ENCODE measurements at regions not wholly inside any gene's neighbourhood (a gene's known extent, or its start where the extent isn't known, plus 50 kb on each side); places are given as distances from the start of the nearest gene placed in this dataset.
"Not testable (repeated sequence)": the region's sequence is repeated elsewhere in the genome, so short reads cannot be mapped to it uniquely, and the experiment has no call there.

DNA sequence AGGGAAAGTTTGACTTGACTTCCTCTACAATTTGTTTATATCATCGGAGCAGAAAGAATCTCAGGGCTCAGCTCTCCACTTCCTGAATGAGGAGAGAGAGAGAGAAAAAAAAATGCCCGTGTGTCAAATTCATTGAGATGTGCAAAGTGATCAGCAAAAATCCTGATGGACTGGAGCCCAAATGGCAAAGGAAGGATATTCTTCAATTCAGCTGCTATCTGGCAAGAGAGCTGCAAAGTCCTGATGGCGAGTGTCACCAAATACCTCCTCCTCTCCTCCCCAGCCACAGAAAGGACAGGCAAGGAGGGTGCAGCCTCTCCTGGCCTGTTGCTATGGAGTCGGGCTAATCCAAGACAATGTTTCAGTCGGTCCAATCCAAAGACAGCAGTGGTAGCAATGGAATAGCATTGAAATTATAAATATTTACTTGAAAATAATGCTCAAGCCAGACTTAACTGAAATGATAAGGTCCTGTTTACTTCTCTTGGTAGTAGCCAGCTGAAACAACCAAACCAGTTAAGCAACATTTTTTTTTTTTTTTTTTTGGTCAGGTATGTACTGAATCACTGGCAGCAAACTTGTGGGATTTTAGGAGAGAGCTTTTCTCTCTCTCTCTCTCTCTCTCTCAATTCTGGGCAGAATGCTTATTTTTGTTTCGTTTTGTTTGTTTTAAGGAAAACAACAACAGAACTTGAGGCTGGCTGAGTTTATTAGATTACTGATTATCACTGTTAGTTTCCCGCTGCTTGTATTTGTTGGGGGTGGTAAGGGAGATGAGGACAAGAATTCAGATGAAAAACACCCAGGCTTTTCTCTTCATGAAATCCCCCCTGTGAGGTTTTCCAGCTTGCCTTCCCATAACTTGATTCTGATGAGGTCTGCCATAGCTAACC is 204.2 kb downstream of the BCAS1 start:
- ATAC-seq (no peak), DNase-seq (no peak)
- Mint-ChIP-seq H3K36me3 (ENCODE audit: low read depth) (no peaks in the 10 kb centered on the region), H3K27me3 (no peaks in the 10 kb centered on the region), H3K4me3 (peak overlapping the region; percentile 50), H3K4me1 (ENCODE audit: low read depth) (peaks cover 58% of the 10 kb centered on the region), H3K27ac (peak overlapping the region; percentile 87), H3K9me3 (no peaks in the 10 kb centered on the region)
- intact Hi-C loops (cut with micrococcal nuclease): loop anchor here (5.0 kb wide), 1 partner anchor 51 kb away; no protein-coding TSS in a partner anchor
- ChIA-PET POLR2A (interaction anchor here (0.6 to 3.1 kb wide), 9 partner anchors 9 to 223 kb away, joined by 3 to 11 read pairs (median 4); no protein-coding TSS in a partner anchor), CTCF (interaction anchor here (0.5 to 5.4 kb wide), 16 partner anchors 8 to 288 kb away, joined by 3 to 27 read pairs (median 3); no protein-coding TSS in a partner anchor)
- TF ChIP-seq, protein P1, sequence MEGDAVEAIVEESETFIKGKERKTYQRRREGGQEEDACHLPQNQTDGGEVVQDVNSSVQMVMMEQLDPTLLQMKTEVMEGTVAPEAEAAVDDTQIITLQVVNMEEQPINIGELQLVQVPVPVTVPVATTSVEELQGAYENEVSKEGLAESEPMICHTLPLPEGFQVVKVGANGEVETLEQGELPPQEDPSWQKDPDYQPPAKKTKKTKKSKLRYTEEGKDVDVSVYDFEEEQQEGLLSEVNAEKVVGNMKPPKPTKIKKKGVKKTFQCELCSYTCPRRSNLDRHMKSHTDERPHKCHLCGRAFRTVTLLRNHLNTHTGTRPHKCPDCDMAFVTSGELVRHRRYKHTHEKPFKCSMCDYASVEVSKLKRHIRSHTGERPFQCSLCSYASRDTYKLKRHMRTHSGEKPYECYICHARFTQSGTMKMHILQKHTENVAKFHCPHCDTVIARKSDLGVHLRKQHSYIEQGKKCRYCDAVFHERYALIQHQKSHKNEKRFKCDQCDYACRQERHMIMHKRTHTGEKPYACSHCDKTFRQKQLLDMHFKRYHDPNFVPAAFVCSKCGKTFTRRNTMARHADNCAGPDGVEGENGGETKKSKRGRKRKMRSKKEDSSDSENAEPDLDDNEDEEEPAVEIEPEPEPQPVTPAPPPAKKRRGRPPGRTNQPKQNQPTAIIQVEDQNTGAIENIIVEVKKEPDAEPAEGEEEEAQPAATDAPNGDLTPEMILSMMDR (IDR thresholded peaks at IDR 0.05): no peak

DNA sequence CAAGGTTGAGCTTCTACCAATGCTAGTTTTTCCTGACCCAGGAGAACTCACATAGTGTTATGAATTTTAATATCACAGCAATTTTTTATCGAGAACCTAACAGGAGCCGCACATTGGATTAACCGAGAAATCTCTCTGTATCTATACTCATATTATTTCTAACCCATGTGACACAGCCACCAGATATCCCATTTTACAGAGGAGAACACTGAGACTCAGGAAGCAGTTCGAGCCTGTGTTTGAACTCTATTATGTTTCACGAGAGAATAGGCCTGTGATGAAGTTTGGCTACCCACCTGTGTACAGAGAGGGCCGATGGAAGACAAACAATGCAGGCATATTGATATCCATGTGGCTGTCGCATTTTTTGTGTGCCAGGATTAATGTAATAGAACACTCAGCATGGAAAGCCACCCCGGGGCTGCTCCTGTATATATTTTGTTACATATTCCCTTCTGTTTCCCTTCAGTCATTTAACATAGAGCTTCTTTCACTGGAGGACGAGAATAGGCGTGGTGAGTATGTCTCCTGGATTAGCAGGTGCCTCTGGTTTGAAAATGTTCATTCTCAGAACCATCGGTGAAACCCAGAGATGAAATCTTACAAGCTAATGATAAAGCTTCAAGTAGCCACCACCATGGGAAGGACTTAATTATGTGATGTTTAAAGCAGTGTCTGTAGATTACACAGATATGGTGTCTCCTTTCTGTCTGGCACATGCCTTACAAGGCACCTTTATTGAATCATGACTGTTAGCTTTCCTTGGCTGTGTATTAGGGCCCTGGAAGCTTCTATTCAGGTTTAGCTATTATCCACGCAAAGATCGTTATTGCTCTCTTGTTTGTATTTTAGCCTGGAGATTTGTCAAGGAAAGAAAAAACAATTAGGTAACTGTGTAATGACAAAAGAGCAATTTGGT is 205.4 kb downstream of the BCAS1 start:
- H3K4me3 Mint-ChIP-seq; ATAC-seq; H3K9me3 Mint-ChIP-seq; H3K36me3 Mint-ChIP-seq (ENCODE audit: low read depth); H3K27me3 Mint-ChIP-seq; DNase-seq: not testable (repeated sequence)
- ChIA-PET POLR2A (interaction anchor here (0.8 to 3.1 kb wide), 7 partner anchors 10 to 222 kb away, joined by 3 to 11 read pairs (median 5); no protein-coding TSS in a partner anchor), CTCF (interaction anchor here (0.7 to 5.4 kb wide), 10 partner anchors 9 to 287 kb away, joined by 3 to 27 read pairs (median 4); no protein-coding TSS in a partner anchor)
- intact Hi-C loops (cut with micrococcal nuclease): loop anchor here (5.0 kb wide), 1 partner anchor 52 kb away; no protein-coding TSS in a partner anchor
- H3K27ac Mint-ChIP-seq: peak overlapping the region; percentile 87
- H3K4me1 Mint-ChIP-seq (ENCODE audit: low read depth): peaks cover 51% of the 10 kb centered on the region

DNA sequence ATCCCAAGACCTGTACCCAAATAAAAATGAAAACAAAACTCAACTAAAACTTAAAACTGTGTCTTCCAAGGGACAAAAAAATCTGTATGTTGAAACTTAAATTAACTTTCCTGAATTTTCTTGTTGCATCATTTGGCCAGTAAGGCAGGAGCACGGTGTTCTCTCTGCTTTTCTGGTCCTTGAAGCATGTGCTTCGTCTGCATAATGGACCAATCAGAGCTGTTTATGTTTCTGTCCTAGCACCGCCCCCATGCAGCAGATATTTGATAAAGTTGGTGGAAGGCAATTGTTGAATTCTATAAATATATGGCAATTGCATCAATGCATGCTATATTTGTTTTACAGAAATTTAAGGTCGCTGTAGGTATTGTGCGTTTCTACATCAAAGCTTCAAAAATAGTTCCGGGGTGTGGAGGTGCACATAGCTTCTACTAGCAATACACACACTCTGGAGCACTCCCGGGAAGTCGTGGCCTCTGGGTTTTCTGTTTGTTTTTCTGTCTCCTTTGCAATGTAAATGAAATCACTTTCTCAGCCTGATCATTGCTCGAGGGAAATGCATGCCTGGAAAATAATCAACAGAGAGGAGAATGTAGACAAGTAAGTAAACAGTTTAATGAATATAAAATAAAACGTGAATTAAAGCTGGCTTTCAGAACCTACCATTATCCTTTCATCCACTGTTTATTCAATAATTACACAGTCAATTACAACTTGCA is 206.3 kb downstream of the BCAS1 start:
- H3K36me3 Mint-ChIP-seq (ENCODE audit: low read depth); intact Hi-C loops (cut with micrococcal nuclease); H3K9me3 Mint-ChIP-seq; H3K4me3 Mint-ChIP-seq; ATAC-seq; H3K27ac Mint-ChIP-seq; H3K27me3 Mint-ChIP-seq; DNase-seq: not testable (repeated sequence)
- POLR2A ChIA-PET: interaction anchor here (1.5 to 3.1 kb wide), 3 partner anchors 20 to 221 kb away, joined by 5 to 11 read pairs (median 10); no protein-coding TSS in a partner anchor
- peaks cover 43% of the 10 kb centered on the region for H3K4me1 Mint-ChIP-seq (ENCODE audit: low read depth)
- CTCF ChIA-PET: interaction anchor here (3.2 to 5.4 kb wide), 3 partner anchors 21 to 76 kb away, joined by 11 to 27 read pairs (median 24); no protein-coding TSS in a partner anchor

DNA sequence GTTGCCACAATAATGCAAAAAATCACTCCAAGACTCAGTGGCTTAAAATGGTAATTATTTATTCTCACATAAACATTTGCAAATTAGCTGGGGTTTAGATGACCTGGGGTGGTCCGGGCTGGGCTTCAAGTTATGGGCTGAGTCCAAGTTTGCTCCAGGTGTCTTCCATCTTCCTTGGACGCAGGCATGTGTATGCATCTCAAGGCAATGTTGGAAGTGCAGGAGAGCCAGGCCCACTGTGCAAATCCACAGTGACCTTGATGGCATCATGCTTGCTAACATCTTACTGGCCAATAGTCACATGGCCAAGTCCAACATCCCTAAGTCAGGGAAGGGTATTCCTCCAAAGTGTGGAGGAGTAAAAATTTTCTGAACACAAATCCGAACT is 206.9 kb downstream of the BCAS1 start:
- POLR2A ChIA-PET; DNase-seq; H3K27me3 Mint-ChIP-seq; intact Hi-C loops (cut with micrococcal nuclease); H3K9me3 Mint-ChIP-seq; H3K27ac Mint-ChIP-seq; ATAC-seq; H3K4me3 Mint-ChIP-seq; H3K36me3 Mint-ChIP-seq (ENCODE audit: low read depth): not testable (repeated sequence)
- H3K4me1 Mint-ChIP-seq (ENCODE audit: low read depth): peaks cover 43% of the 10 kb centered on the region
- CTCF ChIA-PET: interaction anchor here (0.8 to 5.4 kb wide), 2 partner anchors 23 to 52 kb away, joined by 3 to 27 read pairs; no protein-coding TSS in a partner anchor

DNA sequence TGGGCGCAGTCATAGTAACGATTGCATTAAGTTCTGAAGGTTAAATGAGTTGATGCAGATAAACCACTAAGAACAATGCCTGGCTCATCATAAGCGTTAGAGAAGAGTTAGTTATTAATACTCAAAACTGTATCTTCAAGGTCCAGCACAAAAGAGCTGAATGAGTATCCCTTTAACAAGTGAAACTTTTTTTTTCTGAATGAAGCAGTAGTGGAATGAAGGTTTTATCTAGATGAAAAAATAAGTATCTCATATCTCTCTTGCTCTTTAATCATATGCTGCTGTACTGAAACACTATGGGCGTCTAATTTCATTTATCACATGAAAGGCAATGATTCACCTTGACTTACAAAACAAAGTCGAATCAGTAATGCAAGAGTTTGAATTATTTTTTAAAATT is 207.4 kb downstream of the BCAS1 start:
- H3K27ac Mint-ChIP-seq; H3K9me3 Mint-ChIP-seq; intact Hi-C loops (cut with micrococcal nuclease); H3K27me3 Mint-ChIP-seq; H3K4me3 Mint-ChIP-seq; DNase-seq; H3K36me3 Mint-ChIP-seq (ENCODE audit: low read depth): not testable (repeated sequence)
- peak; percentile 28 for ATAC-seq
- ChIA-PET POLR2A (interaction anchor here (0.8 kb wide), 1 partner anchor 140 kb away, joined by 3 read pairs; no protein-coding TSS in a partner anchor), CTCF (interaction anchor here (0.8 to 5.4 kb wide), 2 partner anchors 23 to 53 kb away, joined by 3 to 27 read pairs; no protein-coding TSS in a partner anchor)
- peaks cover 43% of the 10 kb centered on the region for H3K4me1 Mint-ChIP-seq (ENCODE audit: low read depth)

DNA sequence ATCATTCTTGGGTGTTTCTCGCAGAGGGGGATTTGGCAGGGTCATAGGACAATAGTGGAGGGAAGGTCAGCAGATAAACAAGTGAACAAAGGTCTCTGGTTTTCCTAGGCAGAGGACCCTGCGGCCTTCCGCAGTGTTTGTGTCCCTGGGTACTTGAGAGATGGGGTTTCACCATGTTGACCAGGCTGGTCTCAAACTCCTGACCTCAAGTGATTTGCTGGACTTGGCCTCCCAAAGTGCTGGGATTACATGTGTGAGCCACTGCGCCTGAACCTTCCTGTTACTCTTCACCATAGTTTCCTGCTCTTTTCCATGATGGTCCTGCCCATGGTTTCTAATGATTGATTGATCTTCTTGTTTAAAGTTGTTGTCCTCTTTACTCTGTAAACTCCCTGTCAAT is 207.9 kb downstream of the BCAS1 start:
- ChIA-PET POLR2A (interaction anchor here (0.8 kb wide), 1 partner anchor 139 kb away, joined by 3 read pairs; no protein-coding TSS in a partner anchor), CTCF (interaction anchor here (5.4 kb wide), 1 partner anchor 53 kb away, joined by 27 read pairs; no protein-coding TSS in a partner anchor)
- H3K36me3 Mint-ChIP-seq (ENCODE audit: low read depth); H3K27me3 Mint-ChIP-seq; H3K9me3 Mint-ChIP-seq; H3K27ac Mint-ChIP-seq; ATAC-seq; DNase-seq; H3K4me3 Mint-ChIP-seq; intact Hi-C loops (cut with micrococcal nuclease): not testable (repeated sequence)
- H3K4me1 Mint-ChIP-seq (ENCODE audit: low read depth): peaks cover 43% of the 10 kb centered on the region

DNA sequence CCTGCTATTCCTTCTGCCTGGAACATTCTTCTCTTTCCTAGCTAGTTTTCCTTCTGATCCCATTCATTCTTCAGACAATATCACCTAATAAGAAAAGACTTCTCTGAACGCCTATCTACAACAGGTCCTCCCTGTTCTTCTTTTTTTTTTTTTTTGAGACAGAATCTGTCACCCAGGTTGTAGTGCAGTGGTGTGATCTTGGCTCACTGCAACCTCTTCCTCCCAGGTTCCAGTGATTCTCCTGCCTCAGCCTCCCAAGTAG is 208.3 kb downstream of the BCAS1 start:
- H3K9me3 Mint-ChIP-seq; H3K27me3 Mint-ChIP-seq; ATAC-seq; DNase-seq; H3K27ac Mint-ChIP-seq; H3K36me3 Mint-ChIP-seq (ENCODE audit: low read depth); H3K4me3 Mint-ChIP-seq; intact Hi-C loops (cut with micrococcal nuclease): not testable (repeated sequence)
- ChIA-PET POLR2A (interaction anchor here (0.5 to 1.2 kb wide), 2 partner anchors 15 to 125 kb away, joined by 3 to 4 read pairs; no protein-coding TSS in a partner anchor), CTCF (interaction anchor here (5.4 kb wide), 1 partner anchor 54 kb away, joined by 27 read pairs; no protein-coding TSS in a partner anchor)
- peaks cover 42% of the 10 kb centered on the region for H3K4me1 Mint-ChIP-seq (ENCODE audit: low read depth)

Measured in activated CD8-positive, alpha-beta T cell treated with anti-CD3 and anti-CD28 coated beads for 36 hours (primary cell).